Colonic mucosa (tissue), 4 donors: ENCODE measurements at regions not wholly inside any gene's neighbourhood (a gene's known extent, or its start where the extent isn't known, plus 50 kb on each side); places are given as distances from the start of the nearest gene placed in this dataset.

Experiments used
- DNase-seq: peaks from one replicate; pipeline ENCODE4 v3.0.0-alpha.2; 2020
- H3K27ac ChIP-seq: fragments of 200-600 bp; one replicate; pipeline ENCODE4 v1.8.0; 2021
- H3K27me3 ChIP-seq: fragments of 200-600 bp; one replicate; pipeline ENCODE4 v1.8.0; 2021
- H3K36me3 ChIP-seq: fragments of 200-600 bp; one replicate; pipeline ENCODE4 v1.8.0; 2021
- H3K4me1 ChIP-seq: fragments of 200-600 bp; one replicate; pipeline ENCODE4 v1.8.0; 2021; ENCODE audit warnings: mild to moderate bottlenecking
- H3K4me3 ChIP-seq: fragments of 200-600 bp; one replicate; pipeline ENCODE4 v1.8.0; 2021
- H3K9ac ChIP-seq, 2 donors: one replicate each; pipeline ENCODE4 v1.7.0; 2013; ENCODE audit warnings: control low read depth in 2 of 2, low read depth in 2 of 2, low read length in 2 of 2
- H3K9me3 ChIP-seq: fragments of 200-600 bp; one replicate; pipeline ENCODE4 v1.8.0; 2021
- CTCF ChIP-seq: fragments of 200-600 bp; IDR thresholded peaks from one replicate; pipeline ENCODE4 v1.8.0; 2022; ENCODE audit warnings: antibody characterized with exemption, mild to moderate bottlenecking
- intact Hi-C: fragments of 100-400 bp; cut with DNase I; formaldehyde crosslinking; loops from one replicate; pipeline ENCODE4 v1.14.1; 2022
- donor health status: healthy.
- donor health status: DM: no; HTN: no; CAD: no.
- donor health status: DM: no; HTN: no; CAD: no.

DNA sequence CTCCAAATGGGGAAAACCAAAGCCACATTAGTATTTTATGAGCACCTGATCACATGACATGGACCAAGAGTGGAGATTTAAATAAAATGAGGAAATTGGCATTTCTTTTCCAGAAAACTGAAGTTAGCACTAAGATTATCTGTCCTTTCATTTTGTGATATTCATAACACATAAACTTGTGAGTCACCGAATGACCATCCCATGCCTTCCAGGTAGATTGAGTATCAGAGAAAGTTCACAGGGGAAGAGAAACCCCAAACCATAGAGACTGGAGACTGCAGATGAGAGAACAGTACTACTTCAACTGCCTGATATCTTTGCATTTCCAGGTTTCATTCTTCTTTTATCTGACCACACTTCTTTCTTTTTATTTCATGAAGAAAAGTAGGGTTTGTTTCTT, 176.3 kb upstream of the LRP1B start:
- intact Hi-C loops, result no loop called here
- Histone ChIP-seq H3K4me3 (no peak overlapping the region), H3K27me3 (no peaks in the 10 kb centered on the region), H3K9ac (no peak overlapping the region), H3K36me3 (no peaks in the 10 kb centered on the region), H3K27ac (no peak overlapping the region), H3K9me3 (no peaks in the 10 kb centered on the region), H3K4me1 (no peaks in the 10 kb centered on the region)
- TF ChIP-seq CTCF, result no peak
- DNase-seq, result no peak

DNA sequence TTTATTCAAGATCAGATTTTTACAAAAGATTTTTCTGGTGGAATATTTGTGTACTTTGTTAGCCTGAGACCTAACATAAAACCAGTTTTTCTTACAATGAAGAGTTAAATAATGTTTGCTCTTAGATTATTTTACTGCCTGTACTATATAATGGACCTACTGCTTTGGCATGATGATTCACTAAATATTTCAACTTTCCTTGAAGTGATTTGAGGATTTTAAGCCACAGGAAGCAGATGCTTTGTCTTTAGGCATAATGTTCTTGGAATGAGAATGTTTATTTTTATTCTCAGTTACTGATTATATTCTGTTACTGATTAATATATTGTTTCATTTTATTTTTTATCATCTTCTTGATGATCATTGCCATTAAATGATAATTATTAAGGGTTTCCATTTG, 175.3 kb upstream of the LRP1B start:
- Histone ChIP-seq H3K4me3 (no peak overlapping the region), H3K4me1 (no peaks in the 10 kb centered on the region), H3K9ac (no peak overlapping the region), H3K36me3 (no peaks in the 10 kb centered on the region), H3K27me3 (no peaks in the 10 kb centered on the region), H3K9me3 (no peaks in the 10 kb centered on the region), H3K27ac (no peak overlapping the region)
- intact Hi-C loops, result no loop called here
- DNase-seq, result no peak
- no peak for TF ChIP-seq CTCF

DNA sequence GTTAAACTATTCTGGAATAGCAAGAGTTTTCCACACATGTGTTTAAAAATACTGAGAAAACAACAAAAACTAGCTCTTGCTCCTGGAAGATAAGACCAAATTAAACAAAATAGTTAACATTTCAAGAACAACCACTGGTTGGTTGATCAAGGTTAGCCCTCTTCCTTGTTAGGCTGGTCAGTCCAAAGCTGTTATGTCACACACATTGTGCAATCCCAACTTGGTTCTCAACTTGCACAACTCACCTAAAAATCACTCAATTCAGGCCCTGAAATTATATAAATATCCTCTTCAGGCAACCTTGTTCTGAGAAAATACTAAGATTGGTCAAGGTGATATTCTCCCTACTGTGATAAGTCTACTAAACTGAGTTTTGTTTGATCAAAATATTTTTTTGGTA, 169.7 kb upstream of the LRP1B start:
- DNase-seq, result no peak

DNA sequence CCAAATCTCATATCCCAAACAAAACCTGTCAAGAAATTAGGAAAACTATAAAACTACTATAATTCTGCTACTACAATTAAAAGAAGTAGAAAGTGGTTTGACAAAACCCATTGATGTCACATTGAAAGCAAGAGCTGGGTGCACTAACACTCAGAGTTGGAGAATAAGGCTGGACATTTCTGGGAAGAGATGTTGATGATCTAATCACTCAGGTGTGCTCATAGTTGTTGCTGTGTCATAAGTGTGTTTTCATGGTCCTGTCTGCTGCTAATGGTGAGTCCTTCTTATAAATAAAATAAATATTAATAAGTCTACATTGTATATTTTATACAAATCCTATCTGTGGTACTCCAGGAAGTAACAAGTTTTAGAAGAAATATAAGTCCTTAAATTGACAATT, 168.2 kb upstream of the LRP1B start:
- Histone ChIP-seq H3K9me3 (no peaks in the 10 kb centered on the region), H3K4me3 (no peak overlapping the region), H3K9ac (no peak overlapping the region), H3K27me3 (no peaks in the 10 kb centered on the region), H3K36me3 (no peaks in the 10 kb centered on the region), H3K27ac (no peak overlapping the region), H3K4me1 (no peaks in the 10 kb centered on the region)
- intact Hi-C loops, result no loop called here
- no peak for DNase-seq
- TF ChIP-seq CTCF, result no peak

More for the DNA sequence above, 169.7 kb upstream of the LRP1B start:
- intact Hi-C loops, result no loop called here
- H3K27me3 ChIP-seq, result no peaks in the 10 kb centered on the region
- H3K27ac ChIP-seq, result no peak overlapping the region
- H3K4me1 ChIP-seq, result no peaks in the 10 kb centered on the region
- no peaks in the 10 kb centered on the region for H3K9me3 ChIP-seq
- no peak overlapping the region for H3K9ac ChIP-seq
- H3K36me3 ChIP-seq, result no peaks in the 10 kb centered on the region
- TF ChIP-seq CTCF, result no peak
- H3K4me3 ChIP-seq, result no peak overlapping the region

DNA sequence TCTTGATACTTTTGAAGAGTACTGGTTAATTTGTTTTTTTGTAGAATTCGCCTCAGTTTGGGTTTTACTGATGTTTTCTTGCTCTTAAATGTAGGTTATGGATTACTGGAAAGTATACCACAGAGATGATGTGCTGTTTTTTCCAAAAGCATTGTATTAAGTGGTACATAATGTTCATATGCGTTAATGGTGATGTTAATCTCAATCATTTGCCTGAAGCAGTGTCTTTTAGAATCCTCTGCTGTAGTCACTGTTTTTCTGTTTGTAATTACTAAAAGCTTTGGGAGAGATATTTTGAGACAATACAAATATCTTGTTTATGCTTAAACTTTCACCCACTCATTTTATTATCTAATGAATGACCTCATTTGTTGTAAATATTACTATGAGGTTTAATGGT, 163.4 kb upstream of the LRP1B start:
- DNase-seq, result no peak
- Histone ChIP-seq H3K36me3 (no peaks in the 10 kb centered on the region), H3K4me3 (no peak overlapping the region), H3K9me3 (no peaks in the 10 kb centered on the region), H3K4me1 (no peaks in the 10 kb centered on the region), H3K9ac (no peak overlapping the region), H3K27me3 (no peaks in the 10 kb centered on the region), H3K27ac (no peak overlapping the region)
- TF ChIP-seq CTCF, result no peak
- intact Hi-C loops, result no loop called here

- no peaks in the 10 kb centered on the region for H3K4me1 ChIP-seq
- no peak for TF ChIP-seq CTCF
- no peak overlapping the region for H3K9ac ChIP-seq
- DNase-seq, result no peak
- no peak overlapping the region for H3K27ac ChIP-seq
- H3K27me3 ChIP-seq, result no peaks in the 10 kb centered on the region
- intact Hi-C loops, result no loop called here
- H3K36me3 ChIP-seq, result no peaks in the 10 kb centered on the region
- no peak overlapping the region for H3K4me3 ChIP-seq
- H3K9me3 ChIP-seq, result no peaks in the 10 kb centered on the region
Observed at GRCh38 chr2:142291969-142292368, 161.2 kb upstream of the LRP1B start.
